ENCODE measurements at regions not wholly inside any gene's neighbourhood (a gene's known extent, or its start where the extent isn't known, plus 50 kb on each side); places are given as distances from the start of the nearest gene placed in this dataset.
"Not testable (repeated sequence)": the region's sequence is repeated elsewhere in the genome, so short reads cannot be mapped to it uniquely, and the experiment has no call there.

GRCh38 chr3:125758641-125759130 lies 163.4 kb upstream of the OSBPL11 start:
- H3K27me3 Mint-ChIP-seq (ENCODE audit: low read depth, poor library complexity): peaks cover 14% of the 10 kb centered on the region
- DNase-seq; H3K4me3 Mint-ChIP-seq; H3K27ac Mint-ChIP-seq; H3K36me3 Mint-ChIP-seq (ENCODE audit: low read depth): not testable (repeated sequence)
- peaks cover 24% of the 10 kb centered on the region for H3K9me3 Mint-ChIP-seq
- H3K4me1 Mint-ChIP-seq: peaks cover 17% of the 10 kb centered on the region

DNA sequence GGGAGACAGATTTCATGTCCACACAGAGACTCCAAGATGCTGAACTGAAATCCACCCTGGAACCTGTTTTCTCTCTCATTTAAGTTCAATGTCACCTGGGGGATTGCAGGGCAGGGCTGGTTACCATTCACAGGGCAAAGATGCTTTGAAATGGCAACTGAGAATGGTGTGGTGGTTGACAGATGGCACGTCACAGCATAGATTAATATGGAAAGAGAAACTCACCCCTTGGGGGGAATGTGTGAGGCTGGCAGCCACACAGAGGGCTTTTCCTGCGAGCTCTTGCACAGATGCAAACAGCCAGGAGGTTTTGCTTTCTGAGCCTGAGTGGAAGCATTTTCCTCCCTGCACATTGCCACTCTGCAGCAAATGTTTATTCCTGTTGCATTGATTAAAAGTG lies 167.3 kb upstream of the OSBPL11 start:
- not testable (repeated sequence) for H3K9me3 Mint-ChIP-seq; H3K4me3 Mint-ChIP-seq; DNase-seq; H3K27ac Mint-ChIP-seq; H3K36me3 Mint-ChIP-seq (ENCODE audit: low read depth)
- Mint-ChIP-seq H3K27me3 (ENCODE audit: low read depth, poor library complexity) (peaks cover 46% of the 10 kb centered on the region), H3K4me1 (peaks cover 24% of the 10 kb centered on the region)

- H3K27me3 Mint-ChIP-seq (ENCODE audit: low read depth, poor library complexity): peaks cover 63% of the 10 kb centered on the region
- not testable (repeated sequence) for H3K9me3 Mint-ChIP-seq; H3K36me3 Mint-ChIP-seq (ENCODE audit: low read depth); H3K27ac Mint-ChIP-seq
- H3K4me1 Mint-ChIP-seq: peaks cover 24% of the 10 kb centered on the region
- DNase-seq: peak; percentile 85
- H3K4me3 Mint-ChIP-seq: peak overlapping the region; percentile 74
- TF ChIP-seq, protein P1, sequence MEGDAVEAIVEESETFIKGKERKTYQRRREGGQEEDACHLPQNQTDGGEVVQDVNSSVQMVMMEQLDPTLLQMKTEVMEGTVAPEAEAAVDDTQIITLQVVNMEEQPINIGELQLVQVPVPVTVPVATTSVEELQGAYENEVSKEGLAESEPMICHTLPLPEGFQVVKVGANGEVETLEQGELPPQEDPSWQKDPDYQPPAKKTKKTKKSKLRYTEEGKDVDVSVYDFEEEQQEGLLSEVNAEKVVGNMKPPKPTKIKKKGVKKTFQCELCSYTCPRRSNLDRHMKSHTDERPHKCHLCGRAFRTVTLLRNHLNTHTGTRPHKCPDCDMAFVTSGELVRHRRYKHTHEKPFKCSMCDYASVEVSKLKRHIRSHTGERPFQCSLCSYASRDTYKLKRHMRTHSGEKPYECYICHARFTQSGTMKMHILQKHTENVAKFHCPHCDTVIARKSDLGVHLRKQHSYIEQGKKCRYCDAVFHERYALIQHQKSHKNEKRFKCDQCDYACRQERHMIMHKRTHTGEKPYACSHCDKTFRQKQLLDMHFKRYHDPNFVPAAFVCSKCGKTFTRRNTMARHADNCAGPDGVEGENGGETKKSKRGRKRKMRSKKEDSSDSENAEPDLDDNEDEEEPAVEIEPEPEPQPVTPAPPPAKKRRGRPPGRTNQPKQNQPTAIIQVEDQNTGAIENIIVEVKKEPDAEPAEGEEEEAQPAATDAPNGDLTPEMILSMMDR (IDR thresholded peaks at IDR 0.05): peak; percentile 58
These were observed 171.1 kb upstream of the OSBPL11 start for GRCh38 chr3:125766285-125766826.

- Mint-ChIP-seq H3K27me3 (ENCODE audit: low read depth, poor library complexity) (peaks cover 62% of the 10 kb centered on the region), H3K4me1 (peaks cover 24% of the 10 kb centered on the region)
- peak; percentile 30 for DNase-seq
These were observed 171.6 kb upstream of the OSBPL11 start for GRCh38 chr3:125766931-125767330.

DNA sequence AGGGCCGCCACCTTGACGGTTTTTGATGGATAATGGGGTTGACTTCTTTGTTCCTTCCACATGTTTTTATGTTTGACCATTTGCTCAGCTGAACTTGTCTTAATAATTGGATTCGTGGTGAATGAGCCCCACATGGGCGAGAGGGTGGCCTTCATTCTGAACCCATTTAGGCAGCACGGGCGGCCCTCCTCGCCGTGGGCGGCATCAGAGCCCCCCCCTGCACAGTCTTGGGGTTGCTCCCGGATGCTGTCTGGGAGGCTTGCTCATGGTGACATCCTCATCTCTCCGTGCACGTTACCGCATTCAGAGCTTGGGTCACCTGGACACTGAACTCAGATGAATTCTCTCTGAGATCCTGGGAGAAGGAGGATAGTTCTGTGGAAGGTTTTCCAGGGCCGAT lies 172.3 kb upstream of the OSBPL11 start:
- Mint-ChIP-seq H3K4me1 (peaks cover 17% of the 10 kb centered on the region), H3K4me3 (peak overlapping the region; percentile 74), H3K27me3 (ENCODE audit: low read depth, poor library complexity) (peaks cover 60% of the 10 kb centered on the region), H3K27ac (no peak overlapping the region), H3K36me3 (ENCODE audit: low read depth) (no peaks in the 10 kb centered on the region), H3K9me3 (no peaks in the 10 kb centered on the region)
- TF ChIP-seq, protein P1 (IDR thresholded peaks at IDR 0.05): no peak
- no peak for DNase-seq

More at GRCh38 chr3:125766931-125767330, 171.6 kb upstream of the OSBPL11 start:
- H3K9me3 Mint-ChIP-seq; H3K36me3 Mint-ChIP-seq (ENCODE audit: low read depth); H3K27ac Mint-ChIP-seq: not testable (repeated sequence)
- peak overlapping the region; percentile 74 for H3K4me3 Mint-ChIP-seq

DNA sequence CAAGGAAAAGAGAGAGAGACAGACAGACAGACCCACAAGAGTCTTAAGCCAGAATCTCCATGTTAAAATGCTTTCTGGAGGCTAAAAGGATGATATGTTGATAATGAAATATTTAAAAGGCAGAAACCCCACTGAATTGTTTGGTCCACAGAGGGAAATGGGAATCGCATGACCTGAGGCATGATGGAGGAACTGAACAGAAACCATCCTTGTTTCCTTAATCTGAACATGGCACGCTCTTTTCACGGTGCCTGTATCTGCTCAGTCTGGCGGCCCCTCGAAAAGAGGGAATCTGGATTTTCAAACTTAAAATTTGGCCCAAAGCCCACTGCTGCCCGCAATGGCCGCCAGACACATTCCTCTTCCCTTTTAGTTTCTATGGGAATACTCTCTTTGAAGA lies 173.5 kb upstream of the OSBPL11 start:
- not testable (repeated sequence) for H3K4me1 Mint-ChIP-seq; H3K27ac Mint-ChIP-seq; DNase-seq; H3K9me3 Mint-ChIP-seq; H3K4me3 Mint-ChIP-seq; H3K36me3 Mint-ChIP-seq (ENCODE audit: low read depth)
- H3K27me3 Mint-ChIP-seq (ENCODE audit: low read depth, poor library complexity): peaks cover 53% of the 10 kb centered on the region

DNA sequence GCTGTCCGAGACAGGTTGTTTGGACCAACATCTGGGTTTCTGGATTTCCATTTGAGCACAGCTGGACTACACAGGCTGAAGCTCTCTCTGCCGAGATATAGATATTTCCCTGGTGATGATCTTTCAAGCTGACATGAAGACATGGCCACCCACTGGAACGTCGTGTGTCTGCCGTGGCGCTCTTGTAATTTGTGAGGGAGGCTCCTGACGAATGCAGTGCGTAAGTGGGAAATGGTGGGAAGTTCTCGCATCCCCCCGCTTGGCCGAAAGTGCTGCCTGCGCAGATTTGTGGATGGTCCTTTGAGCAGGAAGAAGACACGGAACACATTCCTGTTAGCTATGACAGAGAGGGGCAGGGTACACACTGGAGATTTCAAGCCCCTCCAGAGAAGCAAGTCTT lies 176.2 kb upstream of the OSBPL11 start:
- H3K27me3 Mint-ChIP-seq (ENCODE audit: low read depth, poor library complexity): peaks cover 33% of the 10 kb centered on the region
- H3K9me3 Mint-ChIP-seq; H3K27ac Mint-ChIP-seq; H3K4me3 Mint-ChIP-seq; H3K4me1 Mint-ChIP-seq; H3K36me3 Mint-ChIP-seq (ENCODE audit: low read depth); DNase-seq: not testable (repeated sequence)

DNA sequence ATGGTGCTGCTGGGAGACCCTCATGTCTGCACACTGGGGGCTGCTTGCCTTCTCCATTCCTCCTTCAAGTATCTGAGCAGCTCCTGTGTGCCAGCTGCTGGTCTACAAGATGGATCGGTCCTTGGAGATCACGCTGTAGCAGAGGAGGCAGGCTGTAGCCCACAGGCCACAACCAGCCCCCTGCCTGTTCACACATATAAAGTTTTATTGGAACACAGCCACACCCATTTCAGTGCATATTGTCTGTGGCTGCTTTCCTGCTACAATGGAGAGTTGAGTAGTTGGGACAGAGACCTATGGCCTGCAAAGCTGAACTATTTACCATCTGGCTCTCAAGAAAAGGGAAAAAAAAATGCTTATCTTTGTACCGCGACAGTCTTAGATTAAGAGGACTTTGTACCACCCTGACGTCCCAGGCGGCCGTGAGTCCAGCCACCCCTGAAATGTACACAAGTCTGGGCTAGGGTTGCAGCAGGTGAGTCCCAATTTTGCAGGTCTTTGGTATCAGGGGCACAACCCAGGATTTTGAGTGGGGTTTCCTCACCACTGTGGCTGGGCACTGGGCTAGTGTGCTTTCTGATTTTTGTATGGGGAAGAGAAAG lies 179.2 kb upstream of the OSBPL11 start:
- H3K4me3 Mint-ChIP-seq; DNase-seq; H3K27me3 Mint-ChIP-seq (ENCODE audit: low read depth, poor library complexity); H3K27ac Mint-ChIP-seq; H3K36me3 Mint-ChIP-seq (ENCODE audit: low read depth); H3K4me1 Mint-ChIP-seq; H3K9me3 Mint-ChIP-seq: not testable (repeated sequence)

DNA sequence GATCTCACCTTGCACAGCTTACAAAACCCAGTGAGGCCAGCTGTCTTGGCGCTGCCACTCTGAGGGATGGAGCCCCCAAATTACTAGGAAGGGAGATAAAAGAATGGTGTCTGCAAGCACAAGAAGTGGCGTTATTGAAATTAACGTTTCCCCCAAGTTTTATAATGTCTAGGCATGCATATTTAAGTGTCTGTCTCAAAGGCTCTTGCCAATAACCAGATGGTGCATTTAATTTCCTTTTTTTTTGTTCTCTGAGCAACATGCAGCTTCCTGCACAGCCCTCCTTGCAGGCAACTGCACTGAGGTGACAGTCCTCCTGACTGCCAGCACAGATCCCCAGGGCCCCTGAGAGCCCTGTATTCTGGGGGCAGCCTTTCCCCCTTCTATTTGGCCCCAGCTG lies 179.8 kb upstream of the OSBPL11 start:
- not testable (repeated sequence) for DNase-seq; H3K4me3 Mint-ChIP-seq; H3K4me1 Mint-ChIP-seq; H3K36me3 Mint-ChIP-seq (ENCODE audit: low read depth); H3K27ac Mint-ChIP-seq; H3K27me3 Mint-ChIP-seq (ENCODE audit: low read depth, poor library complexity); H3K9me3 Mint-ChIP-seq

DNA sequence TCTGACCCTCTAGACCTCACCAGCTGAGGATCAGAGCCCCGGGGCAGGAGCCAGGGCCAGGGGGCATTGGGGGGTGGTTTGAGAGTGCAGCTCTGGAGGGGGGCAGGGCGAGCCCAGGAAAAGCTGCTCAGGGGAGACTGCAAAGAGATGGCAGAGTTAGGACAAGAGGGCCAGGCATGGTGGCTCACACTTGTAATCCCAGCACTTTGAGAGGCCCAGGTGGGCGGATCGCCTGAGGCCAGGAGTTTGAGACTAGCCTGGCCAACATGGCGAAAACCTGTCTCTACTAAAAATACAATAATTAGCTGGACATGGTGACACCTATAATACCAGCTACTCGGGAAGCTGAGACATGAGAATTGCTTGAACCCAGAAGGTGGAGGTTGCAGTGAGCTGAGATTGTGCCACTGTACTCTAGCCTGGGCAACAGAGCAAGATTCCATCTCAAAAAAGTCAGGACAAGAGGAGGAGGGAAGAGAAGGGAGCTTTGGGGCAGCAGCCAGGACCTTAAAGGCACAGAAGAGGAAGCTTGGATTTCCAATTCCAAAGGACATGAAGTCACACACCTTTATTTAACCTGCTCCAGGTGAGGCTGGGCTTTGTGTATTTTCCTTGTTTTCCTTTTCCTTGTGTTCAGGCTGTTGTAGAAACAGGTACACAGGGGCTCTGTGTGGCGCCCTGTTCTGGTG lies 180.5 kb upstream of the OSBPL11 start:
- H3K27ac Mint-ChIP-seq; H3K4me3 Mint-ChIP-seq; H3K27me3 Mint-ChIP-seq (ENCODE audit: low read depth, poor library complexity); H3K36me3 Mint-ChIP-seq (ENCODE audit: low read depth); H3K4me1 Mint-ChIP-seq; H3K9me3 Mint-ChIP-seq; DNase-seq: not testable (repeated sequence)

GRCh38 chr3:125779276-125779675 lies 184.0 kb upstream of the OSBPL11 start:
- H3K9me3 Mint-ChIP-seq; H3K4me3 Mint-ChIP-seq; DNase-seq; H3K36me3 Mint-ChIP-seq (ENCODE audit: low read depth); H3K27ac Mint-ChIP-seq; H3K4me1 Mint-ChIP-seq; H3K27me3 Mint-ChIP-seq (ENCODE audit: low read depth, poor library complexity): not testable (repeated sequence)

DNA sequence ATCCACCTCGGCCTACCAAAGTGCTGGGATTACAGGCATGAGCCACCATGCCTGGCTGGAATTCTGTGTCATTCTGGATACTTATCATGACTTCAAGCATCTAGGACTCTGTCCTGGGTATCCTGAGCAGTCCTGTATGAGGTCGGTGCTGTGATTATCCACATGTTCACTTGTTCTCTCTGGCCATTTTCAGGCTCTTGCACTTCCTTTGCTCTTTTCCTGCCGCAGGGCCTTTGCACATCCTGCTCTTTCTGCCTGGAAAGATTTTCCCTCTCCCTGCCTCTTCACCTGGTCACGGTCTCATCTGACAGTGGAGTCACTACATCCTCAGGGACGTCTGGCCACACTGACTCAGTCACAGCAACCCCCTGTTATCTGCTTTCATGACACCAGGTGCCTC lies 184.6 kb upstream of the OSBPL11 start:
- not testable (repeated sequence) for DNase-seq; H3K9me3 Mint-ChIP-seq; H3K4me1 Mint-ChIP-seq; H3K4me3 Mint-ChIP-seq; H3K27ac Mint-ChIP-seq; H3K36me3 Mint-ChIP-seq (ENCODE audit: low read depth); H3K27me3 Mint-ChIP-seq (ENCODE audit: low read depth, poor library complexity)

All from nephron progenitor cell (in vitro differentiated cells).